ENCODE measurements at regions not wholly inside any gene's neighbourhood (a gene's known extent, or its start where the extent isn't known, plus 50 kb on each side); places are given as distances from the start of the nearest gene placed in this dataset.

- TF ChIP-seq CTCF (conservative IDR thresholded peaks at IDR 0.05; ENCODE audit: low read depth in 2 of 2) (no peak), JUNB (IDR thresholded peaks at IDR 0.05; ENCODE audit: unreplicated experiment) (no peak)
Observed at GRCh38 chrX:38505583-38505982, 55.8 kb upstream of the TSPAN7 start.

Data from GM23338 (cell line).